ENCODE measurements at regions not wholly inside any gene's neighbourhood (a gene's known extent, or its start where the extent isn't known, plus 50 kb on each side); places are given as distances from the start of the nearest gene placed in this dataset.

DNA sequence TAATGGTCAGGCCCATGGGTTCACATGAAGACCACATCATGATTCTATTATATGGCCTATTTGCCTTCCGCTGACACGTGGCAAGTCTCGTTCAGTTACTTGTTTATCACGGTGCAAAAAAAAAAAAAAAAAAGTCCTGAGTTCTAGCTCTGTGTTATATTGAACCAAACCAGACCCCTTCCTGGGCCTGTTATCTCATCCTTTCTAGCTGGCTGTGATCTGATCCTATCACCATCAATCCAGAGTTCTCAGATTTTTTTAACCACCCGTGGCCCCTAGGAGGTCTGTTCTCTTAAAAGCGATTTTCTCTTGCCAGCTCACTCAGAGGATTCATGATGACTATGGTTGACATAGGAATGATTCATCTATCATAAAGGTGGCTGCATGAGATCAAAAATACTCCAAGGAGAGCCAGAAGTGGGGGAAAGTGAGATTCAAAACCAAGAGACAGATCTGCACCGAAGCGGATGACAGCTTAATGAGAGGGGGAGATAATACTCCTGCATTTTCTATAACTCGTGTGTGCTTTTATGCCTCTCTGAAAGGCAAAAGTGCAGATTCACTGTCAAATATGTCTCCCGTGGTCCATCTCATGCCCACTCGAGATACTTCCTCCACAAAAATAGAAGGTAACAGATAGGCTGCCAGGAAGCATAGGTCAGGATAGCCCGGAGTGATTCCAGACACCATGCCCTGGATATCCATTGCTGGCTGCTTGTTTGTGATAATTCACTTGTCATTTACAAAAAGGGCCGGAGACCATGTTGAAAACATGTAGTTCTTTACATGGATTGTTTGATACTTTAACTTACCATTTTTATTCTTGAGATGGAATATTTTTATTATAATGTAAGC, 505.7 kb upstream of the KLHL29 start:
- Histone ChIP-seq H2AFZ (ENCODE audit: low read depth, low read length, poor library complexity, severe bottlenecking) (no peak overlapping the region), H3K9me2 (ENCODE audit: insufficient read depth) (no peaks in the 10 kb centered on the region), H3K9me3 (ENCODE audit: control insufficient read depth in 1 of 2, insufficient read depth in 1 of 2, low read depth in 1 of 2, low read length in 2 of 2) (0 out of 4 replicates have a peak, but pooled peaks cover 0 to 3% of the 10 kb centered on the region in 2 experiments), H3K4me2 (ENCODE audit: low read length) (no peak overlapping the region), H3K4me1 (ENCODE audit: control insufficient read depth in 1 of 2, insufficient read depth in 2 of 2, low read length in 2 of 2) (no peaks in the 10 kb centered on the region), H4K20me1 (ENCODE audit: insufficient read depth) (no peaks in the 10 kb centered on the region), H3K27ac (ENCODE audit: low read depth, low read length) (no peak overlapping the region), H3K79me2 (ENCODE audit: insufficient read depth, low read length) (no peaks in the 10 kb centered on the region), H3K4me3 (replicated peaks in 1 of 2; ENCODE audit: low read depth in 1 of 2, low read length in 2 of 2) (no peak overlapping the region), H3K36me3 (ENCODE audit: control insufficient read depth in 1 of 2, insufficient read depth in 2 of 2, low read length in 2 of 2) (no peaks in the 10 kb centered on the region), H3K9ac (ENCODE audit: low read length) (no peak overlapping the region), H3K27me3 (ENCODE audit: insufficient read depth, low read length) (no peaks in the 10 kb centered on the region)
- TF ChIP-seq SIN3A (IDR thresholded peaks at IDR 0.05; ENCODE audit: low read depth) (no peak), TCF7L2 (IDR thresholded peaks at IDR 0.05; ENCODE audit: borderline replicate concordance, extremely low read depth, insufficient read depth, insufficient read length) (no peak), EZH2phosphoT487 (IDR thresholded peaks at IDR 0.05; ENCODE audit: borderline replicate concordance) (no peak), EGR1 (IDR thresholded peaks at IDR 0.05; ENCODE audit: low read depth) (no peak), ZFX (IDR thresholded peaks at IDR 0.05) (no peak), POLR2A (IDR thresholded peaks at IDR 0.05; ENCODE audit: borderline replicate concordance, extremely low read depth, insufficient read depth, insufficient read length) (no peak), RAD21 (IDR thresholded peaks at IDR 0.05; ENCODE audit: low read depth) (no peak), CEBPB (IDR thresholded peaks at IDR 0.05; ENCODE audit: low read depth) (no peak), SRF (IDR thresholded peaks at IDR 0.05; ENCODE audit: low read depth) (no peak), FOSL1 (IDR thresholded peaks at IDR 0.05; ENCODE audit: low read depth) (no peak), ZNF274 (IDR thresholded peaks at IDR 0.05; ENCODE audit: low read depth, low read length) (no peak), EZH2 (IDR thresholded peaks at IDR 0.05) (no peak), JUND (IDR thresholded peaks at IDR 0.05) (no peak), POLR2AphosphoS5 (IDR thresholded peaks at IDR 0.05; ENCODE audit: low read depth, low read length) (no peak)
- TF ChIP-seq, protein P1, sequence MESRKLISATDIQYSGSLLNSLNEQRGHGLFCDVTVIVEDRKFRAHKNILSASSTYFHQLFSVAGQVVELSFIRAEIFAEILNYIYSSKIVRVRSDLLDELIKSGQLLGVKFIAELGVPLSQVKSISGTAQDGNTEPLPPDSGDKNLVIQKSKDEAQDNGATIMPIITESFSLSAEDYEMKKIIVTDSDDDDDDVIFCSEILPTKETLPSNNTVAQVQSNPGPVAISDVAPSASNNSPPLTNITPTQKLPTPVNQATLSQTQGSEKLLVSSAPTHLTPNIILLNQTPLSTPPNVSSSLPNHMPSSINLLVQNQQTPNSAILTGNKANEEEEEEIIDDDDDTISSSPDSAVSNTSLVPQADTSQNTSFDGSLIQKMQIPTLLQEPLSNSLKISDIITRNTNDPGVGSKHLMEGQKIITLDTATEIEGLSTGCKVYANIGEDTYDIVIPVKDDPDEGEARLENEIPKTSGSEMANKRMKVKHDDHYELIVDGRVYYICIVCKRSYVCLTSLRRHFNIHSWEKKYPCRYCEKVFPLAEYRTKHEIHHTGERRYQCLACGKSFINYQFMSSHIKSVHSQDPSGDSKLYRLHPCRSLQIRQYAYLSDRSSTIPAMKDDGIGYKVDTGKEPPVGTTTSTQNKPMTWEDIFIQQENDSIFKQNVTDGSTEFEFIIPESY (IDR thresholded peaks at IDR 0.05; ENCODE audit: extremely low read depth, insufficient replicate concordance, low read length), result no peak
- TF ChIP-seq, protein P2, sequence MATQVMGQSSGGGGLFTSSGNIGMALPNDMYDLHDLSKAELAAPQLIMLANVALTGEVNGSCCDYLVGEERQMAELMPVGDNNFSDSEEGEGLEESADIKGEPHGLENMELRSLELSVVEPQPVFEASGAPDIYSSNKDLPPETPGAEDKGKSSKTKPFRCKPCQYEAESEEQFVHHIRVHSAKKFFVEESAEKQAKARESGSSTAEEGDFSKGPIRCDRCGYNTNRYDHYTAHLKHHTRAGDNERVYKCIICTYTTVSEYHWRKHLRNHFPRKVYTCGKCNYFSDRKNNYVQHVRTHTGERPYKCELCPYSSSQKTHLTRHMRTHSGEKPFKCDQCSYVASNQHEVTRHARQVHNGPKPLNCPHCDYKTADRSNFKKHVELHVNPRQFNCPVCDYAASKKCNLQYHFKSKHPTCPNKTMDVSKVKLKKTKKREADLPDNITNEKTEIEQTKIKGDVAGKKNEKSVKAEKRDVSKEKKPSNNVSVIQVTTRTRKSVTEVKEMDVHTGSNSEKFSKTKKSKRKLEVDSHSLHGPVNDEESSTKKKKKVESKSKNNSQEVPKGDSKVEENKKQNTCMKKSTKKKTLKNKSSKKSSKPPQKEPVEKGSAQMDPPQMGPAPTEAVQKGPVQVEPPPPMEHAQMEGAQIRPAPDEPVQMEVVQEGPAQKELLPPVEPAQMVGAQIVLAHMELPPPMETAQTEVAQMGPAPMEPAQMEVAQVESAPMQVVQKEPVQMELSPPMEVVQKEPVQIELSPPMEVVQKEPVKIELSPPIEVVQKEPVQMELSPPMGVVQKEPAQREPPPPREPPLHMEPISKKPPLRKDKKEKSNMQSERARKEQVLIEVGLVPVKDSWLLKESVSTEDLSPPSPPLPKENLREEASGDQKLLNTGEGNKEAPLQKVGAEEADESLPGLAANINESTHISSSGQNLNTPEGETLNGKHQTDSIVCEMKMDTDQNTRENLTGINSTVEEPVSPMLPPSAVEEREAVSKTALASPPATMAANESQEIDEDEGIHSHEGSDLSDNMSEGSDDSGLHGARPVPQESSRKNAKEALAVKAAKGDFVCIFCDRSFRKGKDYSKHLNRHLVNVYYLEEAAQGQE (IDR thresholded peaks at IDR 0.05; ENCODE audit: low read depth), result no peak
- TF ChIP-seq, protein P3, sequence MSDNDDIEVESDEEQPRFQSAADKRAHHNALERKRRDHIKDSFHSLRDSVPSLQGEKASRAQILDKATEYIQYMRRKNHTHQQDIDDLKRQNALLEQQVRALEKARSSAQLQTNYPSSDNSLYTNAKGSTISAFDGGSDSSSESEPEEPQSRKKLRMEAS (IDR thresholded peaks at IDR 0.05), result no peak
- TF ChIP-seq, protein P4, sequence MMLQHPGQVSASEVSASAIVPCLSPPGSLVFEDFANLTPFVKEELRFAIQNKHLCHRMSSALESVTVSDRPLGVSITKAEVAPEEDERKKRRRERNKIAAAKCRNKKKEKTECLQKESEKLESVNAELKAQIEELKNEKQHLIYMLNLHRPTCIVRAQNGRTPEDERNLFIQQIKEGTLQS (IDR thresholded peaks at IDR 0.05), result no peak
- TF ChIP-seq, protein P5, sequence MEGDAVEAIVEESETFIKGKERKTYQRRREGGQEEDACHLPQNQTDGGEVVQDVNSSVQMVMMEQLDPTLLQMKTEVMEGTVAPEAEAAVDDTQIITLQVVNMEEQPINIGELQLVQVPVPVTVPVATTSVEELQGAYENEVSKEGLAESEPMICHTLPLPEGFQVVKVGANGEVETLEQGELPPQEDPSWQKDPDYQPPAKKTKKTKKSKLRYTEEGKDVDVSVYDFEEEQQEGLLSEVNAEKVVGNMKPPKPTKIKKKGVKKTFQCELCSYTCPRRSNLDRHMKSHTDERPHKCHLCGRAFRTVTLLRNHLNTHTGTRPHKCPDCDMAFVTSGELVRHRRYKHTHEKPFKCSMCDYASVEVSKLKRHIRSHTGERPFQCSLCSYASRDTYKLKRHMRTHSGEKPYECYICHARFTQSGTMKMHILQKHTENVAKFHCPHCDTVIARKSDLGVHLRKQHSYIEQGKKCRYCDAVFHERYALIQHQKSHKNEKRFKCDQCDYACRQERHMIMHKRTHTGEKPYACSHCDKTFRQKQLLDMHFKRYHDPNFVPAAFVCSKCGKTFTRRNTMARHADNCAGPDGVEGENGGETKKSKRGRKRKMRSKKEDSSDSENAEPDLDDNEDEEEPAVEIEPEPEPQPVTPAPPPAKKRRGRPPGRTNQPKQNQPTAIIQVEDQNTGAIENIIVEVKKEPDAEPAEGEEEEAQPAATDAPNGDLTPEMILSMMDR (IDR thresholded peaks at IDR 0.05 in 2 of 3, conservative IDR thresholded peaks at IDR 0.05 in 1 of 3; ENCODE audit: borderline replicate concordance in 1 of 3, insufficient read depth in 1 of 3, low read depth in 2 of 3, low read length in 2 of 3), result no peak
- BruUV-seq (replicated peaks), result no TSS peak
- ChIA-PET POLR2A (no interaction called here), CTCF (no interaction called here), RAD21 (ENCODE audit: low non-redundant PET in 1 of 2, low total read pairs in 2 of 2, uncharacterized antibody in 2 of 2, unreplicated experiment in 2 of 2) (no interaction called here)
- ATAC-seq (no peak), DNase-seq (ENCODE audit: low read depth, low spot score) (no peak)
- intact Hi-C loops (cut with micrococcal nuclease), result no loop called here
